IMR-90 (cell line): ENCODE measurements at regions not wholly inside any gene's neighbourhood (a gene's known extent, or its start where the extent isn't known, plus 50 kb on each side); places are given as distances from the start of the nearest gene placed in this dataset.

Source experiments
- ATAC-seq: fragments of 200-7000 bp; cut with Tn5 transposase; 2 replicates; pipeline ENCODE4 v1.9.1; 2020; ENCODE audit warnings: low read depth, mild to moderate bottlenecking, moderate library complexity
- BruUV-seq: library from RNA; stranded (reverse); fragments of 400-500 nt; replicated peaks from 2 replicates; lab custom pipeline; 2021; lab: Mats Ljungman, UMichigan
- CTCF ChIA-PET: fragments of 300-600 bp; formaldehyde crosslinking; extraction: SDS; loops from one replicate; lab custom pipeline; 2021; ENCODE audit warnings: antibody characterized with exemption; lab: Yijun Ruan, JAX
- POLR2A ChIA-PET: fragments of 300-600 bp; sonication (Branson Sonifier 250); formaldehyde crosslinking; loops from one replicate; lab custom pipeline; 2022; ENCODE audit warnings: antibody characterized with exemption; ENCODE audit not compliant: unreplicated experiment; lab: Charles Lee
- DNase-seq: peaks from one replicate; pipeline ENCODE4 v3.0.0; 2013
- H2AFZ ChIP-seq: replicated peaks from 2 replicates; pipeline ENCODE3; 2013; ENCODE audit warnings: low read length, mild to moderate bottlenecking; ENCODE audit not compliant: poor library complexity
- H2AK5ac ChIP-seq: 2 replicates; pipeline ENCODE4 v1.6.1; 2013; ENCODE audit warnings: low read depth, low read length, inconsistent platforms
- H2AK9ac ChIP-seq: replicated peaks from 2 replicates; pipeline ENCODE3; 2013; ENCODE audit warnings: mild to moderate bottlenecking, low read depth, low read length, moderate library complexity; ENCODE audit not compliant: poor library complexity
- H2BK120ac ChIP-seq: 2 replicates; pipeline ENCODE4 v1.6.1; 2013; ENCODE audit warnings: low read depth, low read length, inconsistent platforms
- H2BK15ac ChIP-seq: 3 replicates; pipeline ENCODE4 v1.6.1; 2013; ENCODE audit warnings: low read depth, low read length, inconsistent platforms
- H2BK20ac ChIP-seq: 2 replicates; pipeline ENCODE4 v1.6.1; 2013; ENCODE audit warnings: low read depth, mild to moderate bottlenecking, inconsistent platforms, low read length, moderate library complexity
- H2BK5ac ChIP-seq: 2 replicates; pipeline ENCODE4 v1.6.1; 2013; ENCODE audit warnings: mild to moderate bottlenecking, low read depth, low read length, inconsistent platforms; ENCODE audit not compliant: poor library complexity, severe bottlenecking
- H3K14ac ChIP-seq: replicated peaks from 2 replicates; pipeline ENCODE4 v1.6.1; 2013; ENCODE audit warnings: low read depth, low read length, inconsistent platforms
- H3K18ac ChIP-seq: 2 replicates; pipeline ENCODE4 v1.6.1; 2013; ENCODE audit warnings: low read depth, low read length, control low read depth
- H3K23ac ChIP-seq: 2 replicates; pipeline ENCODE4 v1.6.1; 2013; ENCODE audit warnings: low read depth, low read length, inconsistent platforms
- H3K27ac ChIP-seq: 2 replicates; pipeline ENCODE4 v1.5.1; 2013; ENCODE audit warnings: mild to moderate bottlenecking, control low read depth, low read length; ENCODE audit not compliant: insufficient read depth
- H3K27me3 ChIP-seq: 2 replicates; pipeline ENCODE4 v1.6.1; 2013; ENCODE audit warnings: low read length; ENCODE audit not compliant: control insufficient read depth, insufficient read depth
- H3K36me3 ChIP-seq: 2 replicates; pipeline ENCODE4 v1.6.1; 2013; ENCODE audit warnings: low read length, mixed read lengths; ENCODE audit not compliant: control insufficient read depth, insufficient read depth
- H3K4ac ChIP-seq: 2 replicates; pipeline ENCODE4 v1.6.1; 2013; ENCODE audit warnings: low read depth, low read length, inconsistent platforms
- H3K4me1 ChIP-seq: 2 replicates; pipeline ENCODE4 v1.6.1; 2013; ENCODE audit warnings: low read length, mixed read lengths; ENCODE audit not compliant: control insufficient read depth, insufficient read depth
- H3K4me2 ChIP-seq: 2 replicates; pipeline ENCODE4 v1.6.1; 2013; ENCODE audit warnings: low read depth, mild to moderate bottlenecking, control low read depth, low read length, moderate library complexity
- H3K4me3 ChIP-seq: 2 replicates; pipeline ENCODE4 v1.5.1; 2013; ENCODE audit warnings: low read depth, mild to moderate bottlenecking, control low read depth, low read length, moderate library complexity; ENCODE audit not compliant: insufficient read depth
- H3K56ac ChIP-seq: 2 replicates; pipeline ENCODE4 v1.6.1; 2013; ENCODE audit warnings: low read length, inconsistent platforms; ENCODE audit not compliant: insufficient read depth; ENCODE audit errors: extremely low read depth
- H3K79me1 ChIP-seq, 2 experiments: 2 replicates each; pipeline ENCODE4 v1.6.1; 2013; ENCODE audit warnings: low read length in 2 of 2, inconsistent platforms in 1 of 2, low read depth in 1 of 2
- H3K9ac ChIP-seq: 2 replicates; pipeline ENCODE4 v1.6.1; 2013; ENCODE audit warnings: low read depth, low read length, control low read depth
- H3K9me1 ChIP-seq: 2 replicates; pipeline ENCODE4 v1.6.1; 2013; ENCODE audit warnings: low read length, inconsistent platforms; ENCODE audit not compliant: insufficient read depth
- H3K9me3 ChIP-seq: 2 replicates; pipeline ENCODE4 v1.6.1; 2013; ENCODE audit warnings: low read length; ENCODE audit not compliant: control insufficient read depth, insufficient read depth
- H4K20me1 ChIP-seq: 2 replicates; pipeline ENCODE4 v1.6.1; 2013; ENCODE audit warnings: low read length, inconsistent platforms; ENCODE audit not compliant: insufficient read depth
- H4K5ac ChIP-seq: 2 replicates; pipeline ENCODE4 v1.6.1; 2013; ENCODE audit warnings: mild to moderate bottlenecking, low read depth, low read length, control low read depth
- H4K8ac ChIP-seq, 2 experiments: 2 replicates each; pipeline ENCODE4 v1.6.1; 2013; ENCODE audit warnings: low read depth in 2 of 2, low read length in 2 of 2, control low read depth in 1 of 2, inconsistent platforms in 1 of 2
- H4K91ac ChIP-seq: 2 replicates; pipeline ENCODE4 v1.6.1; 2013; ENCODE audit warnings: low read depth, low read length, inconsistent platforms; ENCODE audit not compliant: insufficient read depth
- CEBPB ChIP-seq: IDR thresholded peaks from 2 replicates; pipeline ENCODE4 v1.6.1; 2012; ENCODE audit warnings: low read depth, low read length, improper control_type of control experiment
- WGBS, 2 experiments: methylation state at CpG; one replicate each; pipeline versions ENCODE4 v1.1.5 to v1.1.7; 2013; ENCODE audit warnings: missing lambda C conversion rate in 2 of 2; ENCODE audit not compliant: insufficient read length in 1 of 2; ENCODE audit errors: extremely low coverage in 2 of 2; 5-methylcytosine and 5-hydroxymethylcytosine counted together
- dilution Hi-C: fragments of 300-500 bp; cut with HindIII; formaldehyde crosslinking; loops from one replicate; pipeline ENCODE4 v1.14.3; 2018; ENCODE audit warnings: low sequenced_read_pairs; ENCODE audit not compliant: unreplicated experiment
- in situ Hi-C: fragments of 300-500 bp; cut with MboI; formaldehyde crosslinking; loops from 3 replicates; pipeline ENCODE4 v1.14.3; 2019; ENCODE audit warnings: low sequenced_read_pairs, inconsistent platforms, mixed read lengths
- intact Hi-C: fragments of 100-400 bp; cut with micrococcal nuclease; formaldehyde crosslinking; loops from 2 replicates; pipeline ENCODE4 v1.10.0; 2022
- TF ChIP-seq, protein P1 (sequence below): conservative IDR thresholded peaks from 2 replicates; pipeline ENCODE4 v1.5.1; 2012; ENCODE audit warnings: mild to moderate bottlenecking, low read depth, low read length, improper control_type of control experiment

DNA sequence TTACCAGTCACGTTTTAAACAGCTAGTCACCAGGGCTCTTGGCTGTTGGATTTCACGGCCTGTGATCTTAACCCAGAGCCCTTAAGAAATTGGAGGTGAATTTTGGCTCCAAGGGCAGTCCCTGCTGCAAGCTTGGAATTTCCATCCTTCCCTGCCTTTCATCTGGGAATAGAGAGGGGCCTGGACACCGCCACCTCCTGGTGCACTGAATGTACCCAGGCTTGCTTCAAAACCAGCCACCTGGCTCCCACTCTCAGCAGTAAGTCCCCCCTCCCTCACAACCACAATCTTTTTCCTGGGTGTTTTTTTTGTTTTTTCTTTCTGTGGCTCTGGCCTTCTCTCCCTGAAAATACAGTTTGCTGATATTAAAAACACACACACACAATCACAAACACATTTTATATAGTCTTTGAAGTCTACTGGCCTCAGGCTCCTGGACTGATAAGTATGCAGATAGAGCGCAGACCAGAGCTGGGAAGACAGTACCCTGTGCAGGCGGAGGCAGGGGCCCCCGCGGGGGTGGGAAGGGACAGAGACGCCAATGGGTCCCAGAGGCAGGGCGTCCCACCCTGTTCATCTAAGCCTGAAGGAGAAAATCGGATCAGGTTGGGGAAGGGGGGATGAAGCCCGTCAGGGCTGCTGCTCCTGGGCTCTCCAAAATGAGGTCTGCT lies 65.8 kb upstream of the IGSF21 start:
- Histone ChIP-seq H3K27ac (no peak overlapping the region), H3K4me3 (no peak overlapping the region), H3K23ac (no peak overlapping the region), H3K9me3 (no peaks in the 10 kb centered on the region), H3K18ac (no peak overlapping the region), H3K4me2 (no peak overlapping the region), H3K79me1 (no peaks in the 10 kb centered on the region), H2AK5ac (no peak overlapping the region), H4K5ac (no peak overlapping the region), H3K9me1 (no peaks in the 10 kb centered on the region), H2AFZ (no peak overlapping the region), H3K4ac (no peak overlapping the region), H4K8ac (no peak overlapping the region), H4K20me1 (no peaks in the 10 kb centered on the region), H3K14ac (no peak overlapping the region), H3K36me3 (no peaks in the 10 kb centered on the region), H3K56ac (no peak overlapping the region), H2BK20ac (no peak overlapping the region), H2BK5ac (no peak overlapping the region), H2BK15ac (no peak overlapping the region), H3K27me3 (no peaks in the 10 kb centered on the region), H2AK9ac (no peak overlapping the region), H3K4me1 (no peaks in the 10 kb centered on the region), H4K91ac (no peak overlapping the region), H3K9ac (no peak overlapping the region), H2BK120ac (no peak overlapping the region)
- WGBS, 2 experiments, result 35% methylated on average over 4 of the region's 11 CpGs; no CpG with 5 or more reads in 1 of the 2 experiments
- TF ChIP-seq, protein P1, sequence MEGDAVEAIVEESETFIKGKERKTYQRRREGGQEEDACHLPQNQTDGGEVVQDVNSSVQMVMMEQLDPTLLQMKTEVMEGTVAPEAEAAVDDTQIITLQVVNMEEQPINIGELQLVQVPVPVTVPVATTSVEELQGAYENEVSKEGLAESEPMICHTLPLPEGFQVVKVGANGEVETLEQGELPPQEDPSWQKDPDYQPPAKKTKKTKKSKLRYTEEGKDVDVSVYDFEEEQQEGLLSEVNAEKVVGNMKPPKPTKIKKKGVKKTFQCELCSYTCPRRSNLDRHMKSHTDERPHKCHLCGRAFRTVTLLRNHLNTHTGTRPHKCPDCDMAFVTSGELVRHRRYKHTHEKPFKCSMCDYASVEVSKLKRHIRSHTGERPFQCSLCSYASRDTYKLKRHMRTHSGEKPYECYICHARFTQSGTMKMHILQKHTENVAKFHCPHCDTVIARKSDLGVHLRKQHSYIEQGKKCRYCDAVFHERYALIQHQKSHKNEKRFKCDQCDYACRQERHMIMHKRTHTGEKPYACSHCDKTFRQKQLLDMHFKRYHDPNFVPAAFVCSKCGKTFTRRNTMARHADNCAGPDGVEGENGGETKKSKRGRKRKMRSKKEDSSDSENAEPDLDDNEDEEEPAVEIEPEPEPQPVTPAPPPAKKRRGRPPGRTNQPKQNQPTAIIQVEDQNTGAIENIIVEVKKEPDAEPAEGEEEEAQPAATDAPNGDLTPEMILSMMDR, result 0 out of 2 replicates have a peak, but pooled peaks have one; percentile 5
- TF ChIP-seq CEBPB, result no peak
- no TSS peak for BruUV-seq
- CTCF ChIA-PET, result no interaction called here
- POLR2A ChIA-PET, result no interaction called here
- ATAC-seq (no peak), DNase-seq (no peak)
- dilution Hi-C loops, result no loop called here
- intact Hi-C loops, result no loop called here
- in situ Hi-C loops, result no loop called here
